Activated CD4-positive, alpha-beta T cell treated with anti-CD3 and anti-CD28 coated beads, Interleukin-2, amount 50 U/mL, for 1 hour (primary cell): ENCODE measurements at regions not wholly inside any gene's neighbourhood (a gene's known extent, or its start where the extent isn't known, plus 50 kb on each side); places are given as distances from the start of the nearest gene placed in this dataset.

Source experiments
- DNase-seq: peaks from one replicate; pipeline ENCODE4 v3.0.0-alpha.2; 2020

GRCh38 chr13:106433066-106433465, 102.4 kb downstream of the EFNB2 start:
- no peak for DNase-seq

- no peak for DNase-seq
These were observed 102.8 kb downstream of the EFNB2 start for GRCh38 chr13:106432636-106433035.

GRCh38 chr13:106426909-106427308, 108.6 kb downstream of the EFNB2 start:
- no peak for DNase-seq

GRCh38 chr13:106425661-106426060, 109.8 kb downstream of the EFNB2 start:
- DNase-seq, result no peak

- no peak for DNase-seq
These were observed 110.7 kb downstream of the EFNB2 start for GRCh38 chr13:106424805-106425204.

- no peak for DNase-seq
These were observed 111.9 kb downstream of the EFNB2 start for GRCh38 chr13:106423530-106423929.

- DNase-seq, result no peak
These were observed 116.9 kb downstream of the EFNB2 start for GRCh38 chr13:106418556-106418955.

- DNase-seq, result no peak
These were observed 117.9 kb downstream of the EFNB2 start for GRCh38 chr13:106417467-106418110.

- no peak for DNase-seq
These were observed 118.8 kb downstream of the EFNB2 start for GRCh38 chr13:106416645-106417044.

- no peak for DNase-seq
These were observed 119.5 kb downstream of the EFNB2 start for GRCh38 chr13:106415971-106416370.

- DNase-seq, result no peak
These were observed 120.0 kb downstream of the EFNB2 start for GRCh38 chr13:106415442-106415841.

- no peak for DNase-seq
These were observed 128.1 kb downstream of the EFNB2 start for GRCh38 chr13:106407338-106407737.

GRCh38 chr13:106405731-106406130, 129.7 kb downstream of the EFNB2 start:
- no peak for DNase-seq

- DNase-seq, result no peak
These were observed 132.2 kb downstream of the EFNB2 start for GRCh38 chr13:106403280-106403679.

- no peak for DNase-seq
These were observed 132.6 kb downstream of the EFNB2 start for GRCh38 chr13:106402866-106403265.

GRCh38 chr13:106401081-106401480, 134.4 kb downstream of the EFNB2 start:
- no peak for DNase-seq

GRCh38 chr13:106400289-106400688, 135.2 kb downstream of the EFNB2 start:
- DNase-seq, result no peak

GRCh38 chr13:106398289-106398688, 137.2 kb downstream of the EFNB2 start:
- DNase-seq, result no peak

GRCh38 chr13:106393776-106394175, 141.7 kb downstream of the EFNB2 start:
- DNase-seq, result no peak

GRCh38 chr13:106391681-106392080, 143.8 kb downstream of the EFNB2 start:
- no peak for DNase-seq

- no peak for DNase-seq
These were observed 144.2 kb downstream of the EFNB2 start for GRCh38 chr13:106391271-106391670.

- DNase-seq, result no peak
These were observed 145.1 kb downstream of the EFNB2 start for GRCh38 chr13:106390367-106390766.

GRCh38 chr13:106385654-106386053, 149.8 kb downstream of the EFNB2 start:
- no peak for DNase-seq

GRCh38 chr13:106384516-106384915, 150.9 kb downstream of the EFNB2 start:
- DNase-seq, result no peak

GRCh38 chr13:106383791-106384190, 151.7 kb downstream of the EFNB2 start:
- DNase-seq, result no peak
